CD14-positive monocyte (primary cell): ENCODE measurements at regions not wholly inside any gene's neighbourhood (a gene's known extent, or its start where the extent isn't known, plus 50 kb on each side); places are given as distances from the start of the nearest gene placed in this dataset.

Experiments
- DNase-seq, 3 donors: peaks; one replicate each; pipeline ENCODE4 v3.0.0-alpha.2; 2011 to 2022
- H2AFZ ChIP-seq: 2 replicates; pipeline ENCODE4 v1.6.0; 2012; ENCODE audit warnings: mild to moderate bottlenecking, low read depth, low read length, inconsistent platforms; ENCODE audit not compliant: insufficient read depth, poor library complexity, severe bottlenecking
- H3K27ac ChIP-seq, 2 donors: 1 replicate in 1 of 2; 2 replicates in 1 of 2; pipeline ENCODE4 v1.5.1; 2012 to 2013; ENCODE audit warnings: low read length in 2 of 2, control low read depth in 1 of 2, inconsistent platforms in 1 of 2, low read depth in 1 of 2, mild to moderate bottlenecking in 1 of 2
- H3K27me3 ChIP-seq, 2 donors: one replicate each; pipeline versions ENCODE4 v1.6.0 to v1.6.1; 2011 to 2013; ENCODE audit warnings: low read length in 2 of 2; ENCODE audit not compliant: control insufficient read depth in 2 of 2, insufficient read depth in 2 of 2
- H3K36me3 ChIP-seq, 2 donors: replicated peaks in 1 of 2; 1 replicate in 1 of 2; 2 replicates in 1 of 2; pipeline versions ENCODE4 v1.5.1 to v1.6.1; 2012 to 2013; ENCODE audit warnings: low read length in 2 of 2, control low read depth in 1 of 2, inconsistent platforms in 1 of 2, mild to moderate bottlenecking in 1 of 2; ENCODE audit not compliant: insufficient read depth in 2 of 2, control insufficient read depth in 1 of 2
- H3K4me1 ChIP-seq, 2 donors: 1 replicate in 1 of 2; 2 replicates in 1 of 2; pipeline versions ENCODE4 v1.5.1 to v1.6.1; 2012 to 2013; ENCODE audit warnings: low read length in 2 of 2, control low read depth in 1 of 2, inconsistent platforms in 1 of 2, mild to moderate bottlenecking in 1 of 2, moderate library complexity in 1 of 2; ENCODE audit not compliant: insufficient read depth in 2 of 2, control insufficient read depth in 1 of 2
- H3K4me2 ChIP-seq: replicated peaks from 2 replicates; pipeline ENCODE3; 2012; ENCODE audit warnings: low read length, moderate library complexity, mild to moderate bottlenecking; ENCODE audit not compliant: poor library complexity, severe bottlenecking; ENCODE audit errors: extremely low read depth
- H3K4me3 ChIP-seq, 3 experiments: fragments of 200-600 bp in 1 of 3; sonication (generic) in 1 of 3; replicated peaks in 1 of 3; 1 replicate in 2 of 3; 2 replicates in 1 of 3; pipeline ENCODE4 v1.5.1; 2011 to 2013; ENCODE audit warnings: low read length in 3 of 3, mild to moderate bottlenecking in 3 of 3, control low read depth in 2 of 3, low read depth in 2 of 3, inconsistent platforms in 1 of 3, moderate library complexity in 1 of 3
- H3K79me2 ChIP-seq: 2 replicates; pipeline ENCODE4 v1.6.0; 2012; ENCODE audit warnings: mild to moderate bottlenecking, control low read depth, inconsistent platforms, low read length, moderate library complexity; ENCODE audit not compliant: insufficient read depth
- H3K9ac ChIP-seq: 2 replicates; pipeline ENCODE4 v1.6.0; 2017; ENCODE audit warnings: low read length, mild to moderate bottlenecking; ENCODE audit not compliant: insufficient read depth, poor library complexity, severe bottlenecking
- H3K9me3 ChIP-seq, 2 donors: replicated peaks in 1 of 2; 1 replicate in 1 of 2; 2 replicates in 1 of 2; pipeline versions ENCODE4 v1.5.1 to v1.6.1; 2012 to 2013; ENCODE audit warnings: low read length in 2 of 2, control low read depth in 1 of 2; ENCODE audit not compliant: control insufficient read depth in 1 of 2, insufficient read depth in 1 of 2
- H4K20me1 ChIP-seq: 2 replicates; pipeline ENCODE4 v1.6.0; 2012; ENCODE audit warnings: mild to moderate bottlenecking, low read length, control low read depth, moderate library complexity; ENCODE audit not compliant: insufficient read depth
- H3K27ac Mint-ChIP-seq, 7 donors: one replicate each; pipeline ENCODE4 v1.8.0; 2020; ENCODE audit warnings: mild to moderate bottlenecking in 7 of 7, mixed read lengths in 7 of 7, moderate library complexity in 6 of 7, inconsistent platforms in 2 of 7
- H3K27me3 Mint-ChIP-seq, 3 donors: one replicate each; pipeline ENCODE4 v1.8.0; 2021 to 2022; ENCODE audit warnings: low read depth in 3 of 3, mild to moderate bottlenecking in 3 of 3, mixed read lengths in 3 of 3, moderate library complexity in 3 of 3, inconsistent platforms in 1 of 3
- H3K36me3 Mint-ChIP-seq, 2 donors: one replicate each; pipeline ENCODE4 v1.8.0; 2020; ENCODE audit warnings: mixed read lengths in 2 of 2, inconsistent platforms in 1 of 2, mild to moderate bottlenecking in 1 of 2
- H3K4me1 Mint-ChIP-seq: one replicate; pipeline ENCODE4 v1.8.0; 2020; ENCODE audit warnings: mild to moderate bottlenecking, mixed read lengths
- H3K4me3 Mint-ChIP-seq, 2 donors: one replicate each; pipeline ENCODE4 v1.8.0; 2020; ENCODE audit warnings: mild to moderate bottlenecking in 2 of 2, mixed read lengths in 2 of 2, moderate library complexity in 1 of 2
- H3K9me3 Mint-ChIP-seq, 7 donors: one replicate each; pipeline ENCODE4 v1.8.0; 2020 to 2022; ENCODE audit warnings: mixed read lengths in 7 of 7, mild to moderate bottlenecking in 6 of 7, moderate library complexity in 6 of 7, inconsistent platforms in 2 of 7
- CTCF ChIP-seq: fragments of 200-600 bp; IDR thresholded peaks from one replicate; pipeline ENCODE4 v1.8.0; 2022; ENCODE audit warnings: antibody characterized with exemption, mild to moderate bottlenecking
- WGBS: methylation state at CpG from one replicate; pipeline ENCODE4 v1.1.5; 2013; ENCODE audit warnings: missing lambda C conversion rate; ENCODE audit not compliant: insufficient coverage; 5-methylcytosine and 5-hydroxymethylcytosine counted together
- intact Hi-C, 2 donors: fragments of 100-400 bp; cut with micrococcal nuclease; formaldehyde crosslinking; loops; one replicate each; pipeline versions ENCODE4 v1.15.0 to v1.15.1; 2023

GRCh38 chr1:238323490-238323889, 432.8 kb upstream of the ZP4 start:
- no peak overlapping the region for H3K27ac Mint-ChIP-seq
- H3K4me1 ChIP-seq, result no peaks in the 10 kb centered on the region
- no peaks in the 10 kb centered on the region for H3K36me3 ChIP-seq
- H3K4me3 ChIP-seq, result no peak overlapping the region
- no peak overlapping the region for H3K4me2 ChIP-seq
- peaks cover 12 to 31% (median 25%) of the 10 kb centered on the region in 7 donors for H3K9me3 Mint-ChIP-seq
- no peaks in the 10 kb centered on the region for H3K79me2 ChIP-seq
- no peak for TF ChIP-seq CTCF
- peaks cover 11% of the 10 kb centered on the region for H3K4me1 Mint-ChIP-seq
- no peaks in the 10 kb centered on the region for H4K20me1 ChIP-seq
- H3K9ac ChIP-seq, result no peak overlapping the region
- WGBS, result 89% methylated on average over 1 of the region's 3 CpGs
- no peak overlapping the region for H2AFZ ChIP-seq
- peaks cover 0 to 2% (median 1%) of the 10 kb centered on the region in 3 donors for H3K27me3 Mint-ChIP-seq
- no peak overlapping the region for H3K4me3 Mint-ChIP-seq
- no peak overlapping the region for H3K27ac ChIP-seq
- peaks cover 0 to 21% of the 10 kb centered on the region in 2 donors for H3K9me3 ChIP-seq
- no peaks in the 10 kb centered on the region for H3K27me3 ChIP-seq
- no peak for DNase-seq
- peaks cover 0 to 1% of the 10 kb centered on the region in 2 donors for H3K36me3 Mint-ChIP-seq
- intact Hi-C loops, result no loop called here

- 89% methylated on average over 1 of the region's 5 CpGs for WGBS
- no peaks in the 10 kb centered on the region for H3K9me3 ChIP-seq
- TF ChIP-seq CTCF, result no peak
- no peak overlapping the region for H3K4me3 Mint-ChIP-seq
- peaks cover 11% of the 10 kb centered on the region for H3K4me1 Mint-ChIP-seq
- H3K4me3 ChIP-seq, result no peak overlapping the region
- H3K36me3 ChIP-seq, result no peaks in the 10 kb centered on the region
- H3K27ac ChIP-seq, result no peak overlapping the region
- H3K27me3 Mint-ChIP-seq, result peaks cover 0 to 1% (median 0%) of the 10 kb centered on the region in 3 donors
- no peaks in the 10 kb centered on the region for H3K79me2 ChIP-seq
- H3K9ac ChIP-seq, result no peak overlapping the region
- H2AFZ ChIP-seq, result no peak overlapping the region
- no peak overlapping the region for H3K4me2 ChIP-seq
- no peaks in the 10 kb centered on the region for H3K4me1 ChIP-seq
- intact Hi-C loops, result no loop called here
- no peak overlapping the region for H3K27ac Mint-ChIP-seq
- H4K20me1 ChIP-seq, result no peaks in the 10 kb centered on the region
- H3K27me3 ChIP-seq, result no peaks in the 10 kb centered on the region
- H3K9me3 Mint-ChIP-seq, result peaks cover 0 to 11% (median 3%) of the 10 kb centered on the region in 7 donors
- DNase-seq, result no peak
- H3K36me3 Mint-ChIP-seq, result no peaks in the 10 kb centered on the region
Measured at GRCh38 chr1:238319957-238320356, 429.2 kb upstream of the ZP4 start.
